Psoas muscle (tissue), 7 donors: ENCODE measurements at regions not wholly inside any gene's neighbourhood (a gene's known extent, or its start where the extent isn't known, plus 50 kb on each side); places are given as distances from the start of the nearest gene placed in this dataset.

ENCODE experiments used
- ATAC-seq, 4 donors: fragments of 200-7000 bp; cut with Tn5 transposase; one replicate each; pipeline ENCODE4 v1.9.1; 2020; ENCODE audit warnings: moderate library complexity in 3 of 4, mild to moderate bottlenecking in 2 of 4
- DNase-seq, 2 donors: peaks; one replicate each; pipeline ENCODE4 v3.0.0-alpha.2; 2020
- H3K27ac ChIP-seq: fragments of 200-600 bp; one replicate; pipeline ENCODE4 v1.8.0; 2022
- H3K27me3 ChIP-seq, 3 donors: fragments of 200-600 bp in 1 of 3; one replicate each; pipeline versions ENCODE4 v1.6.1 to v1.8.0; 2013 to 2022; ENCODE audit warnings: low read length in 2 of 3, mild to moderate bottlenecking in 2 of 3, moderate library complexity in 1 of 3; ENCODE audit not compliant: insufficient read depth in 3 of 3
- H3K36me3 ChIP-seq, 2 donors: fragments of 200-600 bp in 1 of 2; one replicate each; pipeline versions ENCODE4 v1.6.1 to v1.8.0; 2013 to 2022; ENCODE audit warnings: low read depth in 1 of 2, mild to moderate bottlenecking in 1 of 2, moderate library complexity in 1 of 2; ENCODE audit not compliant: insufficient read depth in 1 of 2
- H3K4me1 ChIP-seq: fragments of 200-600 bp; one replicate; pipeline ENCODE4 v1.8.0; 2022
- H3K4me3 ChIP-seq: fragments of 200-600 bp; one replicate; pipeline ENCODE4 v1.8.0; 2022; ENCODE audit warnings: mild to moderate bottlenecking
- H3K9me3 ChIP-seq: fragments of 200-600 bp; one replicate; pipeline ENCODE4 v1.8.0; 2022
- CTCF ChIP-seq: fragments of 200-600 bp; IDR thresholded peaks from one replicate; pipeline ENCODE4 v1.8.0; 2022; ENCODE audit warnings: antibody characterized with exemption
- WGBS, 3 donors: extraction: QIAGEN DNeasy Blood & Tissue Kit; methylation state at CpG; one replicate each; pipeline versions ENCODE4 v1.1.6 to v1.1.7; 2013; 5-methylcytosine and 5-hydroxymethylcytosine counted together
- intact Hi-C, 2 donors: fragments of 100-400 bp; cut with DNase I; formaldehyde crosslinking; loops; one replicate each; pipeline versions ENCODE4 v1.11.0 to v1.14.2; 2022
- donor health status: healthy with polysubstance abuse.
- donor health status: DM: no; HTN: no; CAD: no; lungs with moderate emphysema.
- donor health status: Bipolar disorder and iron deficiency.
- donor health status: healthy.
- donor health status: DM: yes; HTN: yes; CAD: no.
- donor health status: DM: no; HTN: no; CAD: no.
- donor health status: DM: yes; HTN: yes; CAD: no.

- Histone ChIP-seq H3K27me3 (no peaks in the 10 kb centered on the region), H3K4me1 (no peaks in the 10 kb centered on the region), H3K36me3 (no peaks in the 10 kb centered on the region), H3K9me3 (no peaks in the 10 kb centered on the region), H3K27ac (no peak overlapping the region), H3K4me3 (no peak overlapping the region)
- intact Hi-C loops = no loop called here
- ATAC-seq (no peak), DNase-seq (no peak)
- TF ChIP-seq CTCF = no peak
These were observed 2745.4 kb downstream of the PCDH7 start for GRCh38 chr4:33465565-33465964.

GRCh38 chr4:33467291-33467690 lies 2747.1 kb downstream of the PCDH7 start:
- ATAC-seq (no peak), DNase-seq (no peak)
- H3K4me3 ChIP-seq = no peak overlapping the region
- no peaks in the 10 kb centered on the region for H3K27me3 ChIP-seq
- no peaks in the 10 kb centered on the region for H3K36me3 ChIP-seq
- intact Hi-C loops = no loop called here
- H3K9me3 ChIP-seq = no peaks in the 10 kb centered on the region
- no peak for TF ChIP-seq CTCF
- WGBS, 3 donors = 85 to 90% (median 88%) methylated on average over 13 of the region's 13 CpGs
- no peak overlapping the region for H3K27ac ChIP-seq
- H3K4me1 ChIP-seq = no peaks in the 10 kb centered on the region

- H3K27me3 ChIP-seq = no peaks in the 10 kb centered on the region
- no peaks in the 10 kb centered on the region for H3K9me3 ChIP-seq
- WGBS, 3 donors = 84 to 95% (median 86%) methylated on average over 4 of the region's 4 CpGs
- no peak for TF ChIP-seq CTCF
- DNase-seq (no peak), ATAC-seq (no peak)
- H3K4me3 ChIP-seq = no peak overlapping the region
- H3K27ac ChIP-seq = no peak overlapping the region
- H3K4me1 ChIP-seq = no peaks in the 10 kb centered on the region
- intact Hi-C loops = no loop called here
- H3K36me3 ChIP-seq = no peaks in the 10 kb centered on the region
These were observed 2750.6 kb downstream of the PCDH7 start for GRCh38 chr4:33470805-33471204.

GRCh38 chr4:33477715-33478114 lies 2757.5 kb downstream of the PCDH7 start:
- H3K27me3 ChIP-seq = no peaks in the 10 kb centered on the region
- H3K4me1 ChIP-seq = no peaks in the 10 kb centered on the region
- intact Hi-C loops = no loop called here
- no peak for TF ChIP-seq CTCF
- no peak overlapping the region for H3K4me3 ChIP-seq
- no peak overlapping the region for H3K27ac ChIP-seq
- no peak for DNase-seq
- ATAC-seq = no peak
- WGBS, 3 donors = 69 to 76% (median 73%) methylated on average over 4 of the region's 4 CpGs
- H3K36me3 ChIP-seq = no peaks in the 10 kb centered on the region
- no peaks in the 10 kb centered on the region for H3K9me3 ChIP-seq

- WGBS, 3 donors = 74 to 77% (median 76%) methylated on average over 1 of the region's 1 CpG
- intact Hi-C loops = no loop called here
These were observed 2761.5 kb downstream of the ARAP2 start for GRCh38 chr4:33482773-33483172.

More at GRCh38 chr4:33482773-33483172, 2761.5 kb downstream of the ARAP2 start:
- TF ChIP-seq CTCF = no peak
- Histone ChIP-seq H3K4me1 (no peaks in the 10 kb centered on the region), H3K4me3 (no peak overlapping the region), H3K9me3 (no peaks in the 10 kb centered on the region), H3K36me3 (no peaks in the 10 kb centered on the region), H3K27me3 (no peaks in the 10 kb centered on the region), H3K27ac (no peak overlapping the region)
- no peak for DNase-seq
- ATAC-seq = no peak
